Stimulated activated CD4-positive, alpha-beta T cell treated with anti-CD3 and anti-CD28 coated beads, TNF-alpha, amount 100 ng/mL, for 48 hours (primary cell): ENCODE measurements at regions not wholly inside any gene's neighbourhood (a gene's known extent, or its start where the extent isn't known, plus 50 kb on each side); places are given as distances from the start of the nearest gene placed in this dataset.
"Not testable (repeated sequence)": the region's sequence is repeated elsewhere in the genome, so short reads cannot be mapped to it uniquely, and the experiment has no call there.

Experiments used
- DNase-seq, 3 donors: peaks; one replicate each; pipeline ENCODE4 v3.0.0-alpha.2; 2020; ENCODE audit warnings: low read depth in 3 of 3

GRCh38 chr12:46627686-46628085 lies 198.1 kb downstream of the SLC38A4 start:
- no peak for DNase-seq

DNA sequence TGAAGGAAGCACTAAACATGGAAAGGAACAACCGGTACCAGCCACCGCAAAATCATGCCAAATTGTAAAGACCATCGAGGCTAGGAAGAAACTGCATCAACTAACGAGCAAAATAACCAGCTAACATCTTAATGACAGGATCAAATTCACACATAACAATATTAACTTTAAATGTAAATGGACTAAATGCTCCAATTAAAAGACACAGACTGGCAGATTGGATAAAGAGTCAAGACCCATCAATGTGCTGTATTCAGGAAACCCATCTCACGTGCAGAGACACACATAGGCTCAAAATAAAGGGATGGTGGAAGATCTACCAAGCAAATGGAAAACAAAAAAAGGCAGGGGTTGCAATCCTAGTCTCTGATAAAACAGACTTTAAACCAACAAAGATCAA lies 206.3 kb downstream of the SLC38A4 start:
- DNase-seq, result not testable (repeated sequence)

DNA sequence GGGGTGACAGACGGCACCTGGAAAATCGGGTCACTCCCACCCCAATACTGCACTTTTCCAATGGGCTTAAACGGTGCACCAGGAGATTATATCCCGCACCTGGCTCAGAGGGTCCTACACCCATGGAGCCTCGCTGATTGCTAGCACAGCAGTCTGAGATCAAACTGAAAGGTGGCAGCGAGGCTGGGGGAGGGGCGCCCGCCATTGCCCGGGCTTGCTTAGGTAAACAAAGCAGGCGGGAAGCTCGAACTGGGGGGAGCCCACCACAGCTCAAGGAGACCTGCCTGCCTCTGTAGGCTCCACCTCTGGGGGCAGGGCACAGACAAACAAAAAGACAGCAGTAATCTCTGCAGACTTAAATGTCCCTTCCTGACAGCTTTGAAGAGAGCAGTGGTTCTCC lies 208.1 kb downstream of the SLC38A4 start:
- DNase-seq, result not testable (repeated sequence)

DNA sequence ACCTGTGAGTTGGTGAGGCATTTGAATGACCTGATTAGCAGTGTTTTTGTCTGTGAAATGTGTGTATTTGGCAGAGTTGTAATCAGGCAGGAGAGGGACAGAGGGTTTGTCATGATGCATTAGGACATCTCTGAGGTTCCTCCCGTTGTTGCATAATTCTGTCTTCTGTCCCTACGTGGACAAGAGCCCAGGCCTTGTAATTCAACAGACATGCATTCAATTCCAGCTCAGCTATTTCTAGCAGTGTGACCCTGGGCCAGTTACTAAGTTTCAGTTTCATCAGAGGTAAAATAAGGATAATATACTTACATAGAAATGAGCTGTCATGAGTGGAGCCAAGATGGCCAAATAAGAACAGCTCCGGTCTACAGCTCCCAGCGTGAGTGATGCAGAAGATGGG lies 208.6 kb downstream of the SLC38A4 start:
- no peak for DNase-seq

DNA sequence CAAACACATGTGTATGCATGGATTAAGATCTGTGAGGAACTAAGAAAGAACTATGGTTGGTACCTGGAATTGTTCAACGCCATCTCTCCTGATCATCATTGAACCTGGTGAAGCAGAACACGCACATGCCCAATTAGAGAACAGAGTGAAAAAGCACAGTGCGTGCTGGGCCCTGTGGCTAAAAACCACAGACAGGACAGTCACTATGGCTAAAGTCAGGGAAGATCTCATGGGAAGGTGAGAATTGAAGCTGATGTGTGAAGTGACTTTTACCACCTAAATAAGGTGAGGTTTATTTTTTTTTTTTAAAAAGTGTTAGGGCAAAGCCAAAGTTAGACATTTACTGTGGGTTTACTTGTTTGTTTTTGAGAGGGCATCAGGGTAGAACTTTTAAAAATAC lies 215.0 kb downstream of the SLC38A4 start:
- no peak for DNase-seq

- no peak for DNase-seq
These were observed 216.1 kb downstream of the SLC38A4 start for GRCh38 chr12:46609674-46610073.

GRCh38 chr12:46609273-46609623 lies 216.5 kb downstream of the SLC38A4 start:
- no peak for DNase-seq

GRCh38 chr12:46608431-46609272 lies 217.1 kb downstream of the SLC38A4 start:
- no peak for DNase-seq

- DNase-seq, result no peak
These were observed 221.1 kb downstream of the SLC38A4 start for GRCh38 chr12:46604684-46605083.

DNA sequence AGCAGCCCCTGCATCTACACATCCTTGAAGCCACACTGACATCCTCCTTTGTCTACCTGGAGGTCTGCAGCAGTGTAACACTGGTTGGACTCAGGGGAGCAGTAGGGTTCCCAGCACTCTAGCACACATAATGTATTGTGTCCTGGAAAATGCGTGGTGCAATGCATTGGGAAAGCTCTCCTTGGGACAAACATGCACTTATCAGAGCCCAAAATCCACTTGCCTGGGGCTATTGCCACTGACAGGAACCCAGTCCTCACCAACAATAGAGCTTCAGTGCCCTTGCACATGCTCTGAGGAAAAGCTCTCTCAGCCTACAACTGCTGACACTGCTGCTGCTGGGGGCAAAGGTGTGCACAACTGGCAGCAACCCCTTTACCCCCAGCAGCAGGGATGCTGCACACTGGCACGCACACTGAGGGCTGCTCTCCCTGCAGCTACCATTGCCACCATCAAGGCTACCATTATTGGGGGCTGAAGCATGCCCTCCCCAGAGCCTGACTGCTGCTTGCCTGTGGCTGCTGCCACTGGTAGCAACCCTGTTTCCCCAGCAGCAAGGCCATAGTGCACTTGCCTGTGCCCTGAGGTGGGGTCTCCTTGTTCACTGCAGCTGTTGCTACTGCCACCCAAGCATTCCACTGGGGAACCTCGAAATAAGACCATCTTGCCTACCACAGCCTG lies 221.9 kb downstream of the SLC38A4 start:
- DNase-seq, result no peak

- no peak for DNase-seq
These were observed 223.3 kb downstream of the SLC38A4 start for GRCh38 chr12:46602474-46602873.

DNA sequence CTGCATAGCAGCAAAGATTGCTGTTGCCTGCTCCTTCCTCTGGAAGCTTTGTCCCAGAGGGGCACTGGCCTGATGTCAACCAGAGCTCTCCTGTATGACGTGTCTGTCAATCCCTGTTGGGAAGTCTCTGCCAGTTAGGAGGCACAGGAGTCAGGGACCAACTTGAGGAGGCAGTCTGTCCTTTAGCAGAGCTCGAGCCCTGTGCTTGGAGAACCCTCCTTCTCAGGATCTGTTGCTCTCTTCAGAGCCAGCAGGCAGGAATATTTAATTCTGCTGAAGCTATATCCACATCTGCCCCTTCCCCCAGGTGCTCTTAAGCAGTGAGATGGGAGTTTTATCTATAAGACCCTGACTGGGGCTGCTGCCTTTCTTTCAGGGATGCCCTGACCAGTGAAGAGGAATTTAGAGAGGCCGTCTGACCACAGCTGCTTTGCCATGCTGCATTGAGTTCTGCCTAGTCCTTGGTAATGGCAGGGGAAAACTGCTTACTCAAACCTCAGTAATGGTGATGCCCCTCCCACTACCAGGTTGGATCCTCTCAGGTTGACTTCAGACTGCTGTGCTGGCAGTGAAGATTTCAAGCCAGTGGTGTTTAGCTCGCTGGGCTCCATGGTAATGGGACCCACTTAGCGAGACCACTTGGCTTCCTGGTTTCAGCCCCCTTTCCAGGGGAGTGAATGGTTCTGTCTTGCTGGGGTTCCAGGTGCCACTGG lies 218.6 kb upstream of the SLC38A2 start:
- no peak for DNase-seq

DNA sequence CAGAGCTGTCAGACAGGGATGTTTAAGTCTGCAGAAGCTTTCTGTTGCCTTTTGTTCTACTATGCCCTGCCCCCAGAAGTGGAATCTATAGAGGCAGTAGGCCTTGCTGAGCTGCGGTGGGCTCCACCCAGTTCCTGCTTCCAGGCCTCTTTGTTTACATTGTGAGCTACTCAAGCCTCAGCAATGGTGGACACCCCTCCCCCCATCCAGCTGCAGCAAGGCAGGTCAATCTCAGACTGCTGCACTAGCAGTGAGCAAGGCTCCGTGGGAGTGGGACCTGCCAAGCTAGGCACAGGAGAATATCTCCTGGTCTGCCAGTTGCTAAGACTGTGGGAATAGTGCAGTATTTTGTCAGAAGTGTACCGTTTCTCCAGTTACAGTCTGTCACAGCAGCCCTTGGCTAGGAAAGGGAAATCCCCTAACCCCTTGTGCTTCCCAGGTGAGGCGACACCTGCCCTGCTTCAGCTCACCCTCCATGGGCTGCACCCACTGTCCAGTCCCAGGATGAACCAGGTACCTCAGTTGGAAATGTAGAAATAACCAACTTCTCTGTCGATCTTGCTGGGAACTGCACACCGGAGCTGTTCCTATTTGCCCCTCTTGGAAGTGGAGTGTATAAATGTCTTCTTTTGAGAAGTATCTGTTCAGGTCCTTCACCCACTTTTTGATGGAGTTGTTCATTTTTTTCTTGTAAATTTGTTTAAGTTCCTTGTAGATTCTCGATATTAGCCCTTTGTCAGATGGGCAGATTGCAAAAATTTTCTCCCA lies 213.5 kb upstream of the SLC38A2 start:
- no peak for DNase-seq

GRCh38 chr12:46584098-46584497 lies 211.5 kb upstream of the SLC38A2 start:
- not testable (repeated sequence) for DNase-seq

DNA sequence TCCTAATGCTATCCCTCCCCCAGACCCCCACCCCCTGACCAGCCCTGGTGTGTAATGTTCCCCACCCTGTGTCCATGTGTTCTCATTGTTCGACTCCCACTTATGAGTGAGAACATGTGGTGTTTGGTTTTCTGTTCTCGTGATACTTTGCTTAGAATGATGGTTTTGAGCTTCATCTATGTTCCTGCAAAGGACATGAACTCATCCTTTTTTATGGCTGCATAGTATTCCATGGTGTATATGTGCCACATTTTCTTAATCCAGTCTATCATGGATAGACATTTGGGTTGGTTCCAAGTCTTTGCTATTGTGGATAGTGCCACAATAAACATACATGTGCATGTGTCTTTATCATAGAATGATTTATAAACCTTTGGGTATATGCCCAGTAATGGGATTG lies 209.4 kb upstream of the SLC38A2 start:
- DNase-seq, result not testable (repeated sequence)

DNA sequence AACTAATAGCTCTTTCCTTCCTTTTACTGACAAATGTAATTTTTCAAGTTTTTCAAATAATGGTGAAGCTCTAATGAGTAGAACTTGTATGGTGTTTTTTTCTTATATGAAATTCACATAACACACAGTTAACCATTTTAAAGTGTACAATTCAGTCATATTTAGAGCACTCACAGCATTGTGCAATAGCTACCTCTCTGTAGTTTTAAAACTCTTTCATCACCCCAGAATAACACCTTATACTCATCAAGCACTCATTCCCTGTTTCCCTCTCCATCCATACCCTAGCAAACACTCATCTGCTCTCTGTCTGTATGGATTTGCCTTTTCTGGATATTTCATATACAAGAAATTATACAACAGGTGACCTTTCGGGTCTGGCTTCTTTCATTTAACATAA lies 207.9 kb upstream of the SLC38A2 start:
- no peak for DNase-seq

GRCh38 chr12:46579474-46579873 lies 206.9 kb upstream of the SLC38A2 start:
- no peak for DNase-seq

DNA sequence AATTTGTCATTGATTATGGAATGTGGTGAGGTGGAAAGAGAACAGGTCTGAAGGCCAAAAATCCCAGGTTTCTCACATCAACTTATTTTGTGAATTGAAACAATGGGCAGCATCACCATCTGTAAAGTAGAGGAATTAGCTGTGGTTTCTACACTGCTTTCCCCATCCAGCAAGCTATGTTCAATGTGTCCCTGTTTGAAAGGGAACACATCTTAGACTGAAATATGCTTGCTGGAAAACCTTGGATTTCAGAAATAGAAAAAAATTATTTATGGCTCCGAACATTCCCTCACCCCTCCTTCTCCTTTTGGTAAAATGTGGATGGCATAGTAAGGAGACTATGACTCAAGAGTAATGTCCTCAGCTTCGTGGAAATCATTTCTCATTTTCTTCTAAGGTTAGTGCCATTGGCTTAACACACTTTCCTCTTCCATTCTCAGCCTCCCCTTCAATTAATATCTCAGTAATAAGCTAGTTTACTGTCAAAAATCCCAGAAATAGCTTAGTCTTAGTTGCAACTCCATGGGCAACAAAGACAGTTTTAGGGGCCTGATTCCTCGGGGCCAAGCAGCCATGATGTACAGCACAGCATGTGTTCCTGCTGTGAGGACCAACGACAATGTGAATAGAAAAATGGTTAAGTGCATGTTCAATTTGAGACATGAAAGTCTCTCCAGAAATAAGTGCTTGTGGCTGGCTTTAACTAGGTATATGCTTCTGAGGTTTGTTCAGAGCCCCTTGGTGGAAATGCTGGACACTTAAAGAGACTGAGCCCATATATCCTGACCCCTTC lies 205.8 kb upstream of the SLC38A2 start:
- DNase-seq, result no peak

GRCh38 chr12:46577063-46577776 lies 204.6 kb upstream of the SLC38A2 start:
- DNase-seq, result no peak

DNA sequence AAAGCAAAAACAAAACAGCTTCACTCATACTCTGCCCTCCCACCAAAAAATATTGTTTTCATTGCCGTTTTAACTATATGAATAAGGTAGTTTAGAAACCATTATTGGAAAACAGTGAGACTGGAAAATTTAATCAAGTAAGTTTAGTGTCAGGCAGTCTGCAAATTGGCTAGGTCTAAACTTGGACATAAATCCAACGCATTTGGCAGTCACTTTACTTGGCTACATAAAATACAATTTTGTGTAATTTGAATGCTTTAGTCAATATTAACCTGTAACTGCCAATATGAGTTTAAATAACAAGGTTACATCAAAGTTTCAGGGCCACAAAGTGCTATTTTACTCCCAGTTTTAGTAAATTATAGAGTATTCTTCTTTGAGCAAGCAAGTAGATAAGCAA lies 202.3 kb upstream of the SLC38A2 start:
- DNase-seq, result no peak

DNA sequence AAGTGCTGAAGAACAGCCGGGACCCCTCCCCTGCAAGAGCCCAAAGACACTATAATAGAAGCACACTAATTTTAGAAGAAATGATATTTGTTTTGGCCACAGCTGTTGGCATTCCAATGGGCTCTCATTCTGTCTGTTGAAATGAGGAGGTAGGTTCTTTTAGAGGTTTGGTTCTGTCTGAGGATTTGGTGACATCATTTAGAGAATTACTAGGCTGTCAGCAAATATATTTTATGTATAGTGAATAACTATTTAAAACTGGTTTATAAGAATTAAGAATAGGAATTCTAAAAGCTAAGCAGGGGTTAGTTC lies 200.7 kb upstream of the SLC38A2 start:
- DNase-seq, result no peak
